ENCODE measurements at regions not wholly inside any gene's neighbourhood (a gene's known extent, or its start where the extent isn't known, plus 50 kb on each side); places are given as distances from the start of the nearest gene placed in this dataset.
"Not testable (repeated sequence)": the region's sequence is repeated elsewhere in the genome, so short reads cannot be mapped to it uniquely, and the experiment has no call there.

GRCh38 chr5:164145458-164145857 lies 640.0 kb downstream of the MAT2B start:
- no peak for DNase-seq

DNA sequence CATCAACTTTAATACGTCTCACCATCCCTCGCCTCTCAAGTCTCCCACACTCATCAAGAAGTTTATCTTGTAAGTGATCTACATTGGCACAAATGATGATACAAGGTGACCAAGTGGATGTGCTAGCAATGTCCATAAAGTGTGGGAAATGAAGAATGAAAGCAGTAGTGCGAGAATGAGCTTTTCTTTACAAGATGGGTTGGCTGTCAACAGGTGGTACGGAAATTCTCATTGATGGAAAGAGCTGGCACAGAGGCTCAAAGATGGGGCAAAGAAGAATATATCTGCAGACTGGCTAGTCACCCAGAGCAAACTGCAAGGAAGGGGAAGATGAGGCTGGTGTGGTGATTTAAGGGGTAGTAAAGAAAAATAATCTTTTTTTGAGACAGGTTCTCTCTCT lies 640.8 kb downstream of the MAT2B start:
- DNase-seq: no peak

DNA sequence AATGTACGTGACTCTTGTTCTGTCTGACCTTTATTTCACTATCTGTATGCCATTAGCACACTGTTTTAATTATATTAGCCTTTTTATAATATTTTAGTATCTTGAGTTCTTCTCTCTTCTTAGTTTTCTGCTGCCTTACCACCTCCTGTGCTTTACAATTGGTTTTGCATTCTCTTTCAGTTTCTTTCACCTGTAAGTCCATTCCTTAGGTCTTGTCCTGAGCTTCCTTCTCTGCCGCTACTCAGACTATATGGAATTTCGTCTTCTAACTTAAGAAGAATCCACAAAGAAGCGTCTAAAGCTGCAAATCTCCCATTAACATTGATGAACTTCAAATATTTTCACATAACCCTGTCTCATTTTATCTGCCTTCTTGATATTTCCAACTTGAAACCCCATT lies 642.9 kb downstream of the MAT2B start:
- no peak for DNase-seq

- not testable (repeated sequence) for DNase-seq
These were observed 647.1 kb downstream of the MAT2B start for GRCh38 chr5:164152539-164152938.

- DNase-seq: no peak
These were observed 648.2 kb downstream of the MAT2B start for GRCh38 chr5:164153469-164154172.

GRCh38 chr5:164170814-164171213 lies 665.4 kb downstream of the MAT2B start:
- DNase-seq: no peak

DNA sequence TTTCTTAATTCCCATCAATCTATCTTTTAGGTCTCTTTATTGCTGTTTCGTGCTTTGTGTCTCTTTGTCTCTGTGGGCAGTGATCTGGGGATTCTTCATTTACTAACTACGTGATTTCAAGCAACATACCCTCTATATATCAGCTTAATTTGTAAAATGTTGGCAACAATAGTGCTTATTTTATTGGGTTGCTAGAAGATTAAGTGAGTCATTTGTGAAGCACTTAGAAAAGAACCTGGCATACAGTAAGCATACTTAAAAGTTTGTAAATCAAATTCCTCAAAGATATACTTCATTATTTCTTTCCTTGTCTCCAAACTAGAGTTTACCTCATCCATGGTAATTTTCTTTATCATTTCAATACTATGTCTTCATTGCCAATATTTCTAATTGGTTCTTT lies 669.7 kb downstream of the MAT2B start:
- DNase-seq: no peak

GRCh38 chr5:164179406-164179805 lies 674.0 kb downstream of the MAT2B start:
- no peak for DNase-seq

DNA sequence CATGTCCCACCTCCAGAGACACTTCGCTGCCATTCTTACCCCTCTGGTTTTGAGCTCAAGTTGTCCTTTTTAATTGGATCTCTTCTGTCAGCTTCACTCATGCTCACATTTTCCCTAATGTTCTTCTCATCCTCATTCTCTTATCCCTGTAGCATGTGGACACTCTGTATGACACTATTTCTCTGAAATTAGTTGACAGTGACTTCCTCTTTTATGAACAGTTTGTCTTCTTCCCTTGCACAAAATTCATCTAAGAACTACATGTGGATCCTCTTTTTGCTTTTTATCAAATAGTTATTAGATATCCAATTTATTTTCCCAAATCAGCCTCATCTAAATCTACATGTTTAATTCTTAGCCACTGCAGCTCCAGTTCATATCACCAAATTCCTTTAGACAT lies 676.2 kb downstream of the MAT2B start:
- no peak for DNase-seq

GRCh38 chr5:164184158-164184557 lies 678.7 kb downstream of the MAT2B start:
- DNase-seq: no peak

- no peak for DNase-seq
These were observed 679.6 kb downstream of the MAT2B start for GRCh38 chr5:164185000-164185399.

DNA sequence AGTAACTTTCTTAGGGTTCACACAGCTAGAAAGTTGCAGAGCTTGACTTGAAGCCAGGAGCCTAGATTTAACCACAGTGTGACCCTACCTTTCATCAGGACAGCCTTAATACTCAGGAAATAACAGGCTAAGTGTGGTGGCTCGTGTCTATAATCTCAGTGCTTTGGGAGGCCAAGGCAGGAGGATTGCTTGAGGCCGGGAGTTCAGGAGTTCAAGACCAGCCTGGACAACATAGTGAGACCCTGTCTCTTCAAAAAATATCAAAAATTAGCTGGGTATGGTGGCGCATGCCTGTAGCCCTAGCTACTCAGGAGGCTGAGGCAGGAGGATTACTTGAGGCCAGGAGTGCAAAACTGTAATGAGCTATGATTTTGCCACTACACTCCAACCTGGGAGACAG lies 681.1 kb downstream of the MAT2B start:
- no peak for DNase-seq

- DNase-seq: no peak
These were observed 682.4 kb downstream of the MAT2B start for GRCh38 chr5:164187785-164188184.

GRCh38 chr5:164188733-164189148 lies 683.3 kb downstream of the MAT2B start:
- no peak for DNase-seq

DNA sequence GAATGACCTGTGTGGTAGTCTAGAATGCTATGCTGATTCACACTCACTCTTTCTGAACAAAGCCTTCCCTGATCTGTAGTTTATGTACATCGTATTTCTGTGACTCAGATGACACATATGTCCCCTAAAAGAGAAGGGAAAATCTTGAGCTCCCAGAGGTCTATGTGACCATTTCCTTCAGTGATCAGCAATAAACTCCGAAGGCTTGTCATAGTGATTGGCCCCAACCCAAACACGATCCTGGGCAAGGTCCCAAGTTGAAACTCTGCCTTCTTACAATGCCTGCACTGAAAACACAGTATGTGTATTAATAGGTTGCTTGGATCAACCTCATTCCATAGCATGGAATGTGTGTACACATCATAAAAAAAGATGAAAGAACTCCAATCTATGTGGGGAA lies 685.8 kb downstream of the MAT2B start:
- no peak for DNase-seq

DNA sequence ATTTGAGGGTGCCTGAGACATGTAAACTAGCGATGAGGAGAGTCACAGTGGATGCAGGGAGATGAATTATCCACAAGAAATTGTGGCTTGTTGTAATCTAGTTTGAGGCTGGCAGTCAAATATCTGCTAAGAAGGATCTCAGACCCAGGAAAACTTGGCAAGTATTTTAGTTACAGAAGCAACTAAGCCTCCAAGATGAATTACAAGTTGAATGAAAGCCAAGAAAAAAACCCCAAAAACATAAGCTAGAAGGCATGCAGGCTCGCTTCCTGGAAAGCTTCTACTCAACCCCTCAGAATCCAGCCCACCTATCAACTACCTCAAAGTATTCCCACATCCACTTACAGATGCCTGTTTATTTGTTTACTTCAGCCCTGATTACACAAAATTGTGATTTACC lies 696.9 kb downstream of the MAT2B start:
- no peak for DNase-seq

DNA sequence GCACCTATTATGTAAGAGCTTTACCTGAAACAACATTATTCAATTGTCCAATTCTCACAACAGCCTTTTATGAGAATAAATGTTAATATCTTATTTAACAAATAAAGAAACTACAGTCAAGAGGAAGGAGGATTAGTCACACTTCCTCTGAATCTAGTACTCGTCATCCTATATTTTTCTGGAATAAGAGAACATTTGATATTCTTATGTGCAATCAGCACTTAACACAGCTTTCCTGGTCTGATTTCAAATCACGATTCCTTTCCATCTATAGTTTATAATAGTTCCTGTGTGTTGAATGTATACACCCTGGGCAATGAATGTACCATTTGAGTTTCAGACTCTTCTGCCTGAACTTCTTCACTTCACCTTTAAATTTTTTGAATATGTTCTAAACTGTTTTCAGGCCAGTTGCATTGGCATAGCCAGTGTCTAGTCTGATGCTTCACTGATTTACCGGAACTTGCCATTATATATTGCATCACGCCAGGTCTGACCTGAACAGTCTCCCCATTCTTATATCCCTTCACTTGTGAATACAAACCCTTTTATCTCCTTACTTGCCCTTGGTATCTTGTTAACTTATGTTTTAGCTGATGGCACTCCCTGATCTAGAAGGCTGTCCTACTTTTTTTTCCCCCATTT lies 698.3 kb downstream of the MAT2B start:
- no peak for DNase-seq

DNA sequence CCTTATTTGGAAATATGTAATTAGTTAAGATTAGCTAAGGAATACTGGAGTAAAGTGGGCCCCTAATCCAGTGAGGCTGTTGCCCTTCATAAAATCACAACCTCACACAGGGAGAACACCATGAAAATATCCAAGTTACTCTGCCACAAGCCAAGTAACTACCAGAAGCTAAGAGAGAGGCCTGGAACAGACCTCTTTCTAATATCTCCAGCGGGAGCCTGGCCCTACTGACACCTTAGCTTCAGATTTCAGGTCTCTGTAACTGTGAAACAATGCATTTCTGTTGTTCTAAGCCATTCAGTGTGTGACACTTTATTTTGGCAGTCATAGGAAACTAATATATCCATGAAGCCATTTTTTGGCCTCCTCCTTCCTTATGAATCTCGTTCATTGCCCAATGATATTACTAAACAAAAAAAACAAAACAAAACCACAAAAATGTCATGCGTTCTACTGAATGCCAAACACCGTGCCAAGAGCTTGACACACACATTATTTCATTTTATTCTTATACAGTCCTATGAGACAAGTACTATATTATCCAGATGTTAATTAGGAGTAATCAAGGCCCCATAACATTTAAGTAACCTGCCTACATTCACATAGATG lies 699.0 kb downstream of the MAT2B start:
- DNase-seq: no peak

DNA sequence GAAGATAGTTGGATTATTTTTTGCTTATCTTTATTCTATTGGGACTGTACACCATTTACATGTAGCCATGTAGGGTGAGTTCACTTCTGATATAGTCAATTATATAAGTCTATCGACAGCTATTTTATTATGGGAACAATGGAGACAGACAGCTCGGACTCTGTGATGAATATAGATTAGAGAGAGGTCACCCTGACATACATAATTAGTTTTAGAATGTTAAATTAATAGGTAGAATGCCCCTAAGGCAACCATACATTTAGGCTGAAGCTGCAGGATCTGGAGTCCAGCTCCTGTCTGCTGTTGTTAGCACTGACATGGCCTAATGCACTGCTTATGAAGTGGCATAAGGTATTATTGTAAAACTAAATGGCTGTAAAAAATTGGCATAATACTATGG lies 700.8 kb downstream of the MAT2B start:
- DNase-seq: no peak

- DNase-seq: no peak
These were observed 702.2 kb downstream of the MAT2B start for GRCh38 chr5:164207646-164208045.

- no peak for DNase-seq
These were observed 705.1 kb downstream of the MAT2B start for GRCh38 chr5:164210491-164210890.

- no peak for DNase-seq
These were observed 709.3 kb downstream of the MAT2B start for GRCh38 chr5:164214698-164215097.

DNA sequence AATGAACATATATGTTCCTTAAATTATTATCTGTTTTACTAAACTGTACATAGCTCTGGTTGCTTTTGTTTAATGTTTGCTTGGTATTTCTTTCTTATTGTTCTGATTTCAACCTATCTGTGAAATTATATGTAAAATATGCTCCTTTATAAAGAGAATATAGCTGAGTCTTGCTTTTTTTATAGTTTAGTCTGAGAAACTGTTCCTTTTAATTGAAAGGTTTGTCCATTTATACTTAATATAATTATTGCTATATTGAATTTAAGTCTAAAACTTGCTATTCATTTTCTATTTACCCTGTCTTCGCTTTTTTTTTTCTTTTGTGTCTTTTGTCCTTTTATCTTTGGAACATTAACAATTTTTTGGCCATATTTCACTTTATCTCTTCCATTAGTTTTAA lies 712.0 kb downstream of the MAT2B start:
- no peak for DNase-seq

- no peak for DNase-seq
These were observed 715.1 kb downstream of the MAT2B start for GRCh38 chr5:164220522-164220921.

DNA sequence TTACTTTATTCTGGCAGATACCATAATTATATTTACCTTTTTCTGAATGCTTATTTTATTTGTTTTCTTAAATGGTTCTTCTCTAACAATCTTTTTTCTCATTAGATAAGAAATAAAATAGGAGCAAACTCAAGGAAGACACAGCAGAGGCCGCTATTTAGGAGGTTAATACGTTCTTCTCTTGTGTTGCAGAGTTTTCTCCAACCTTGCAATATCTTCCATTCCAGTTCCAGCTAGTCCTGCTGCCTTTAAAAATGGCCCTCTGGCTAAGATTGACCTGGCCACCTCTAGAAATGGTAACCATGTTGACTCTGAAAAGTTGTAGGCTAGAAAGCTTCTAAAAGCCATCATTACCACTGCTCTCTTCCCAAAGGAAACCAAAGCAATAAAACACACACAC lies 718.8 kb downstream of the MAT2B start:
- DNase-seq: no peak
